ENCODE measurements at regions not wholly inside any gene's neighbourhood (a gene's known extent, or its start where the extent isn't known, plus 50 kb on each side); places are given as distances from the start of the nearest gene placed in this dataset.

DNA sequence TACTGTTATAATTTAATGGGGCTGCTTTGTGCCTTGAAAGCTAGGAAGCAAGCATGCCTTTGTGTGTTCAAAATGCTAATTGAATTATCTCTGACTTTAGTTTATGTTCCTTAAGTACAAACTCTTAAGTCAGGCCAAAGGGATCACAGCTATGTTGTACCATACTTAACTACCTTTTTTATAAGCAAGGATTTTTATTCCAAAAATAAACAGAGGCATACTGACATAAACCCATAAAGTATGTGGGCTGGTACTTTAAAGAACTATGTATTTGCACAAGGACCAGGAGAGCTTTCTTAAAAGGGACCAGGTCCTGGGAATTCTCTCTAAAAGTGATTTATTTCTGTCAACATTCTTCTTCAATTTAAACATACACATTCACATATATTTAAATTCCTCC is 57.8 kb upstream of the HCCS start:
- intact Hi-C loops (cut with micrococcal nuclease) (no loop called here), dilution Hi-C loops (cut with MboI; ENCODE audit: extremely low pct_ligation_motif_present, low sequenced_read_pairs) (no loop called here)
- Histone ChIP-seq H3K9ac (replicated peaks; ENCODE audit: extremely low read depth, insufficient read depth, low read length) (no peak overlapping the region), H3K36me3 (ENCODE audit: control insufficient read depth in 2 of 2, extremely low read depth in 1 of 2, insufficient read depth in 2 of 2, low read length in 2 of 2) (no peaks in the 10 kb centered on the region), H3K79me2 (ENCODE audit: control insufficient read depth, insufficient read depth, low read length) (no peaks in the 10 kb centered on the region), H3K27me3 (ENCODE audit: control insufficient read depth in 2 of 2, insufficient read depth in 2 of 2, low read length in 2 of 2) (no peaks in the 10 kb centered on the region), H3K9me3 (replicated peaks; ENCODE audit: control insufficient read depth, insufficient read depth, low read length) (no peaks in the 10 kb centered on the region), H3K9me1 (replicated peaks; ENCODE audit: control insufficient read depth, extremely low read depth, insufficient read depth, low read length) (no peaks in the 10 kb centered on the region), H3K4me1 (ENCODE audit: control insufficient read depth, extremely low read depth, insufficient read depth, low read length) (no peaks in the 10 kb centered on the region), H2AFZ (ENCODE audit: low read depth, low read length) (no peak overlapping the region), H3K4me2 (ENCODE audit: insufficient read depth, low read length) (no peak overlapping the region), H3K4me3 (replicated peaks in 1 of 3; ENCODE audit: insufficient read depth in 1 of 3, low read depth in 1 of 3, low read length in 3 of 3) (no peak overlapping the region), H4K20me1 (replicated peaks; ENCODE audit: control insufficient read depth, extremely low read depth, insufficient read depth, low read length) (no peaks in the 10 kb centered on the region), H3K27ac (ENCODE audit: insufficient read depth, low read depth, low read length) (no peak overlapping the region)
- no peak for TF ChIP-seq GATA2 (IDR thresholded peaks at IDR 0.05; ENCODE audit: insufficient read depth, insufficient read length, low read depth, low read length)
- TF ChIP-seq, protein P1, sequence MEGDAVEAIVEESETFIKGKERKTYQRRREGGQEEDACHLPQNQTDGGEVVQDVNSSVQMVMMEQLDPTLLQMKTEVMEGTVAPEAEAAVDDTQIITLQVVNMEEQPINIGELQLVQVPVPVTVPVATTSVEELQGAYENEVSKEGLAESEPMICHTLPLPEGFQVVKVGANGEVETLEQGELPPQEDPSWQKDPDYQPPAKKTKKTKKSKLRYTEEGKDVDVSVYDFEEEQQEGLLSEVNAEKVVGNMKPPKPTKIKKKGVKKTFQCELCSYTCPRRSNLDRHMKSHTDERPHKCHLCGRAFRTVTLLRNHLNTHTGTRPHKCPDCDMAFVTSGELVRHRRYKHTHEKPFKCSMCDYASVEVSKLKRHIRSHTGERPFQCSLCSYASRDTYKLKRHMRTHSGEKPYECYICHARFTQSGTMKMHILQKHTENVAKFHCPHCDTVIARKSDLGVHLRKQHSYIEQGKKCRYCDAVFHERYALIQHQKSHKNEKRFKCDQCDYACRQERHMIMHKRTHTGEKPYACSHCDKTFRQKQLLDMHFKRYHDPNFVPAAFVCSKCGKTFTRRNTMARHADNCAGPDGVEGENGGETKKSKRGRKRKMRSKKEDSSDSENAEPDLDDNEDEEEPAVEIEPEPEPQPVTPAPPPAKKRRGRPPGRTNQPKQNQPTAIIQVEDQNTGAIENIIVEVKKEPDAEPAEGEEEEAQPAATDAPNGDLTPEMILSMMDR (IDR thresholded peaks at IDR 0.05; ENCODE audit: extremely low read depth in 1 of 2, insufficient read depth in 1 of 2, low read depth in 1 of 2, low read length in 2 of 2) = no peak
- no peak for TF ChIP-seq MYC (IDR thresholded peaks at IDR 0.05; ENCODE audit: low read depth, low read length)
- no peak for TF ChIP-seq JUN (IDR thresholded peaks at IDR 0.05; ENCODE audit: borderline replicate concordance, insufficient read depth, insufficient read length, low read depth)
- TF ChIP-seq POLR2A (IDR thresholded peaks at IDR 0.05; ENCODE audit: low read depth, low read length) = no peak
- TF ChIP-seq EZH2 (IDR thresholded peaks at IDR 0.05; ENCODE audit: borderline replicate concordance, low read depth, low read length, severe bottlenecking) = no peak
- TF ChIP-seq, protein P2, sequence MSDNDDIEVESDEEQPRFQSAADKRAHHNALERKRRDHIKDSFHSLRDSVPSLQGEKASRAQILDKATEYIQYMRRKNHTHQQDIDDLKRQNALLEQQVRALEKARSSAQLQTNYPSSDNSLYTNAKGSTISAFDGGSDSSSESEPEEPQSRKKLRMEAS (IDR thresholded peaks at IDR 0.05; ENCODE audit: insufficient read depth, insufficient read length) = no peak
- no peak for TF ChIP-seq POLR2AphosphoS5 (IDR thresholded peaks at IDR 0.05; ENCODE audit: insufficient read depth, low read depth, low read length)
- TF ChIP-seq FOS (IDR thresholded peaks at IDR 0.05; ENCODE audit: borderline replicate concordance, insufficient read depth, low read length) = no peak
- FAIRE-seq (no peak), DNase-seq (ENCODE audit: low read depth, low spot score) (no peak)
- CTCF ChIA-PET = interaction anchor here (1.0 kb wide), 1 partner anchor 18 kb away, joined by 3 read pairs; no protein-coding TSS in a partner anchor
- no TSS peak for BruUV-seq (replicated peaks)
- POLR2A ChIA-PET = no interaction called here

Data from endothelial cell of umbilical vein (primary cell).